ENCODE measurements at regions not wholly inside any gene's neighbourhood (a gene's known extent, or its start where the extent isn't known, plus 50 kb on each side); places are given as distances from the start of the nearest gene placed in this dataset.

DNA sequence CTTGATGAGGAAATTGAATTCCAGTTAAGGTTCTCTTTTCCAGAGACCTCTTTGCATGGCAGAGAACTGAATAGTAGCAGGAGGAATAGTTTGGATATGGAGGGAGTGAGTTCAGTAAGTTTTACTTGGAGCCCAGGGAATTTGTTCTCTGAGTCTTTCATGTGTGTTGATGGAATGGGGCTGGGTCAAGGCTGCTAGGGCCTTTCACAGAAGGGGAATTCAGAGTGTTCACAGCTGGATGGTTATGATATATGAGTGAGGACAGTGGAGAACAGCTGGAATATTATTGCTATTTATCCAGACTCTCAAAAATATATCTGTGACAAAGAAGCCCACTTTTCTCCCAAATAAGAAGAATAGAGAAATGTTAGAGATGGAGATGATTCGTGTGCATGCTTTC is 372.8 kb downstream of the PLK2 start:
- FAIRE-seq: no peak
- Histone ChIP-seq H3K36me3 (ENCODE audit: insufficient read depth, low read length) (no peaks in the 10 kb centered on the region), H3K9me3 (ENCODE audit: insufficient read depth, low read depth, low read length) (no peaks in the 10 kb centered on the region), H4K20me1 (ENCODE audit: insufficient read depth, low read length) (no peaks in the 10 kb centered on the region), H3K4me1 (ENCODE audit: insufficient read depth, low read length) (peaks cover 7% of the 10 kb centered on the region), H3K27me3 (ENCODE audit: insufficient read depth, low read length) (no peaks in the 10 kb centered on the region), H3K4me3 (ENCODE audit: insufficient read depth, low read depth, low read length) (no peak overlapping the region), H3K9ac (ENCODE audit: low read length) (no peak overlapping the region), H2AFZ (ENCODE audit: low read depth, low read length) (no peak overlapping the region), H3K27ac (ENCODE audit: low read depth, low read length) (no peak overlapping the region), H3K79me2 (ENCODE audit: insufficient read depth, low read length) (no peaks in the 10 kb centered on the region), H3K4me2 (ENCODE audit: low read length) (no peak overlapping the region)
- no peak overlapping the region for H3K27ac Mint-ChIP-seq (ENCODE audit: unreplicated experiment)
- no peaks in the 10 kb centered on the region for H3K9me3 Mint-ChIP-seq (ENCODE audit: unreplicated experiment)
- no peaks in the 10 kb centered on the region for H3K27me3 Mint-ChIP-seq (ENCODE audit: low read depth, unreplicated experiment)
- no peak for DNase-seq (ENCODE audit: low read depth)
- H3K36me3 Mint-ChIP-seq (ENCODE audit: low read depth, unreplicated experiment): no peaks in the 10 kb centered on the region
- no peak overlapping the region for H3K4me3 Mint-ChIP-seq (ENCODE audit: unreplicated experiment)
- no peak for TF ChIP-seq EZH2 (IDR thresholded peaks at IDR 0.05; ENCODE audit: insufficient read depth, low read length)
- TF ChIP-seq, protein P1, sequence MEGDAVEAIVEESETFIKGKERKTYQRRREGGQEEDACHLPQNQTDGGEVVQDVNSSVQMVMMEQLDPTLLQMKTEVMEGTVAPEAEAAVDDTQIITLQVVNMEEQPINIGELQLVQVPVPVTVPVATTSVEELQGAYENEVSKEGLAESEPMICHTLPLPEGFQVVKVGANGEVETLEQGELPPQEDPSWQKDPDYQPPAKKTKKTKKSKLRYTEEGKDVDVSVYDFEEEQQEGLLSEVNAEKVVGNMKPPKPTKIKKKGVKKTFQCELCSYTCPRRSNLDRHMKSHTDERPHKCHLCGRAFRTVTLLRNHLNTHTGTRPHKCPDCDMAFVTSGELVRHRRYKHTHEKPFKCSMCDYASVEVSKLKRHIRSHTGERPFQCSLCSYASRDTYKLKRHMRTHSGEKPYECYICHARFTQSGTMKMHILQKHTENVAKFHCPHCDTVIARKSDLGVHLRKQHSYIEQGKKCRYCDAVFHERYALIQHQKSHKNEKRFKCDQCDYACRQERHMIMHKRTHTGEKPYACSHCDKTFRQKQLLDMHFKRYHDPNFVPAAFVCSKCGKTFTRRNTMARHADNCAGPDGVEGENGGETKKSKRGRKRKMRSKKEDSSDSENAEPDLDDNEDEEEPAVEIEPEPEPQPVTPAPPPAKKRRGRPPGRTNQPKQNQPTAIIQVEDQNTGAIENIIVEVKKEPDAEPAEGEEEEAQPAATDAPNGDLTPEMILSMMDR (IDR thresholded peaks at IDR 0.05; ENCODE audit: insufficient read depth, low read depth, low read length): no peak
- H3K4me1 Mint-ChIP-seq (ENCODE audit: low read depth, unreplicated experiment): peaks cover 7% of the 10 kb centered on the region

DNA sequence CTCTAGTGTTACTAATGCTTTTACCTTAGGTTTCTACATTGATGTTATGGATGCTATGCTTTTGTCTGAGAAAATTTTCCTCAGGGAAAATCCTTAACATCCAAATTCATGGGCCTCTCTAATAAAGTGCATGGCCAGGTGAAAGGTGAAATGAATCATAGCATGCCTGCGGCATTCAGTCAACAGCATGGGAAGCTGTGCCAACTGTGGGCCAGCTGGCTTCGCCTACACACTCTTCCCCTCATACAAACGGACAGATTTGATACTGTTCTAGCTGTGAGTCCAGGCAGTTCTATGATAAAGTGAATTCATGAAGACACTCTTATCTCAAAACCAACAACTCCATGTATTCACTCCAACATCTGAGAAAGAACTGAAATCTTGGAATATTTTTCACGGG is 374.1 kb downstream of the PLK2 start:
- no peaks in the 10 kb centered on the region for H3K27me3 ChIP-seq (ENCODE audit: insufficient read depth, low read length)
- H4K20me1 ChIP-seq (ENCODE audit: insufficient read depth, low read length): no peaks in the 10 kb centered on the region
- Mint-ChIP-seq H3K27ac (ENCODE audit: unreplicated experiment) (no peak overlapping the region), H3K4me3 (ENCODE audit: unreplicated experiment) (no peak overlapping the region), H3K27me3 (ENCODE audit: low read depth, unreplicated experiment) (no peaks in the 10 kb centered on the region), H3K9me3 (ENCODE audit: unreplicated experiment) (no peaks in the 10 kb centered on the region), H3K4me1 (ENCODE audit: low read depth, unreplicated experiment) (peaks cover 7% of the 10 kb centered on the region), H3K36me3 (ENCODE audit: low read depth, unreplicated experiment) (no peaks in the 10 kb centered on the region)
- no peak overlapping the region for H3K4me3 ChIP-seq (ENCODE audit: insufficient read depth, low read depth, low read length)
- H3K4me2 ChIP-seq (ENCODE audit: low read length): no peak overlapping the region
- H3K4me1 ChIP-seq (ENCODE audit: insufficient read depth, low read length): peaks cover 7% of the 10 kb centered on the region
- H3K27ac ChIP-seq (ENCODE audit: low read depth, low read length): peak overlapping the region; percentile 25
- no peaks in the 10 kb centered on the region for H3K79me2 ChIP-seq (ENCODE audit: insufficient read depth, low read length)
- no peaks in the 10 kb centered on the region for H3K9me3 ChIP-seq (ENCODE audit: insufficient read depth, low read depth, low read length)
- no peak overlapping the region for H2AFZ ChIP-seq (ENCODE audit: low read depth, low read length)
- no peak for TF ChIP-seq EZH2 (IDR thresholded peaks at IDR 0.05; ENCODE audit: insufficient read depth, low read length)
- TF ChIP-seq, protein P1 (IDR thresholded peaks at IDR 0.05; ENCODE audit: insufficient read depth, low read depth, low read length): no peak
- peak; percentile 88 for DNase-seq (ENCODE audit: low read depth)
- no peaks in the 10 kb centered on the region for H3K36me3 ChIP-seq (ENCODE audit: insufficient read depth, low read length)
- no peak overlapping the region for H3K9ac ChIP-seq (ENCODE audit: low read length)
- no peak for FAIRE-seq

DNA sequence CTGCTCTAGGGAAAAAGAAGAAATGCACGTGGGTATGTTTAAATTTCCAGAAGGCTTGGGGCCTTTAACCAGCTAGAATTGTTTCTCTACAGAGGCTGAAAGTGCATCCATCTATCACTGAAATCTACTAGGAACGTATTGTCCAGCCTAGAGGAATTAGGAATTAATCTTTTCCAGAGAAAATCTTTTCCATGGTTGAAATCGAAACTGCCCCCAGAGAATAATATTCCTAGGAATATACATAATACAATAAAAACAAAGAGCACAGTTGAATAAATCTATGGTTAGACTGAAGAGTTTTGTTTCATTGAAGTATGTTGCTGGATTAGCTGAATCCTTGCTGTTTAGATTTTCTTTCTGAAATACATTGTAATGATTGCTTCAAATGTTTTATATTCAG is 378.5 kb downstream of the PLK2 start:
- H3K9me3 Mint-ChIP-seq (ENCODE audit: unreplicated experiment): no peaks in the 10 kb centered on the region

More for the DNA sequence above, 378.5 kb downstream of the PLK2 start:
- Histone ChIP-seq H3K4me3 (ENCODE audit: insufficient read depth, low read depth, low read length) (no peak overlapping the region), H3K36me3 (ENCODE audit: insufficient read depth, low read length) (no peaks in the 10 kb centered on the region), H4K20me1 (ENCODE audit: insufficient read depth, low read length) (no peaks in the 10 kb centered on the region), H3K27me3 (ENCODE audit: insufficient read depth, low read length) (no peaks in the 10 kb centered on the region), H3K4me1 (ENCODE audit: insufficient read depth, low read length) (peaks cover 7% of the 10 kb centered on the region), H2AFZ (ENCODE audit: low read depth, low read length) (no peak overlapping the region), H3K4me2 (ENCODE audit: low read length) (no peak overlapping the region), H3K9ac (ENCODE audit: low read length) (no peak overlapping the region), H3K79me2 (ENCODE audit: insufficient read depth, low read length) (no peaks in the 10 kb centered on the region), H3K27ac (ENCODE audit: low read depth, low read length) (no peak overlapping the region), H3K9me3 (ENCODE audit: insufficient read depth, low read depth, low read length) (no peaks in the 10 kb centered on the region)
- H3K27ac Mint-ChIP-seq (ENCODE audit: unreplicated experiment): no peak overlapping the region
- DNase-seq (ENCODE audit: low read depth): no peak
- no peaks in the 10 kb centered on the region for H3K36me3 Mint-ChIP-seq (ENCODE audit: low read depth, unreplicated experiment)
- H3K27me3 Mint-ChIP-seq (ENCODE audit: low read depth, unreplicated experiment): no peaks in the 10 kb centered on the region
- no peak for TF ChIP-seq EZH2 (IDR thresholded peaks at IDR 0.05; ENCODE audit: insufficient read depth, low read length)
- TF ChIP-seq, protein P1 (IDR thresholded peaks at IDR 0.05; ENCODE audit: insufficient read depth, low read depth, low read length): no peak
- peaks cover 4% of the 10 kb centered on the region for H3K4me1 Mint-ChIP-seq (ENCODE audit: low read depth, unreplicated experiment)
- no peak for FAIRE-seq
- H3K4me3 Mint-ChIP-seq (ENCODE audit: unreplicated experiment): no peak overlapping the region
